IMR-90 (cell line): ENCODE measurements at regions not wholly inside any gene's neighbourhood (a gene's known extent, or its start where the extent isn't known, plus 50 kb on each side); places are given as distances from the start of the nearest gene placed in this dataset.

Experiments used
- ATAC-seq: fragments of 200-7000 bp; cut with Tn5 transposase; 2 replicates; pipeline ENCODE4 v1.9.1; 2020; ENCODE audit warnings: low read depth, mild to moderate bottlenecking, moderate library complexity
- BruUV-seq: library from RNA; stranded (reverse); fragments of 400-500 nt; replicated peaks from 2 replicates; lab custom pipeline; 2021; lab: Mats Ljungman, UMichigan
- CTCF ChIA-PET: fragments of 300-600 bp; formaldehyde crosslinking; extraction: SDS; loops from one replicate; lab custom pipeline; 2021; ENCODE audit warnings: antibody characterized with exemption; lab: Yijun Ruan, JAX
- POLR2A ChIA-PET: fragments of 300-600 bp; sonication (Branson Sonifier 250); formaldehyde crosslinking; loops from one replicate; lab custom pipeline; 2022; ENCODE audit warnings: antibody characterized with exemption; ENCODE audit not compliant: unreplicated experiment; lab: Charles Lee
- DNase-seq: peaks from one replicate; pipeline ENCODE4 v3.0.0; 2013
- H2AFZ ChIP-seq: replicated peaks from 2 replicates; pipeline ENCODE3; 2013; ENCODE audit warnings: low read length, mild to moderate bottlenecking; ENCODE audit not compliant: poor library complexity
- H2AK5ac ChIP-seq: 2 replicates; pipeline ENCODE4 v1.6.1; 2013; ENCODE audit warnings: low read depth, low read length, inconsistent platforms
- H2AK9ac ChIP-seq: replicated peaks from 2 replicates; pipeline ENCODE3; 2013; ENCODE audit warnings: mild to moderate bottlenecking, low read depth, low read length, moderate library complexity; ENCODE audit not compliant: poor library complexity
- H2BK120ac ChIP-seq: 2 replicates; pipeline ENCODE4 v1.6.1; 2013; ENCODE audit warnings: low read depth, low read length, inconsistent platforms
- H2BK15ac ChIP-seq: 3 replicates; pipeline ENCODE4 v1.6.1; 2013; ENCODE audit warnings: low read depth, low read length, inconsistent platforms
- H2BK20ac ChIP-seq: 2 replicates; pipeline ENCODE4 v1.6.1; 2013; ENCODE audit warnings: low read depth, mild to moderate bottlenecking, inconsistent platforms, low read length, moderate library complexity
- H2BK5ac ChIP-seq: 2 replicates; pipeline ENCODE4 v1.6.1; 2013; ENCODE audit warnings: mild to moderate bottlenecking, low read depth, low read length, inconsistent platforms; ENCODE audit not compliant: poor library complexity, severe bottlenecking
- H3K14ac ChIP-seq: replicated peaks from 2 replicates; pipeline ENCODE4 v1.6.1; 2013; ENCODE audit warnings: low read depth, low read length, inconsistent platforms
- H3K18ac ChIP-seq: 2 replicates; pipeline ENCODE4 v1.6.1; 2013; ENCODE audit warnings: low read depth, low read length, control low read depth
- H3K23ac ChIP-seq: 2 replicates; pipeline ENCODE4 v1.6.1; 2013; ENCODE audit warnings: low read depth, low read length, inconsistent platforms
- H3K27ac ChIP-seq: 2 replicates; pipeline ENCODE4 v1.5.1; 2013; ENCODE audit warnings: mild to moderate bottlenecking, control low read depth, low read length; ENCODE audit not compliant: insufficient read depth
- H3K27me3 ChIP-seq: 2 replicates; pipeline ENCODE4 v1.6.1; 2013; ENCODE audit warnings: low read length; ENCODE audit not compliant: control insufficient read depth, insufficient read depth
- H3K36me3 ChIP-seq: 2 replicates; pipeline ENCODE4 v1.6.1; 2013; ENCODE audit warnings: low read length, mixed read lengths; ENCODE audit not compliant: control insufficient read depth, insufficient read depth
- H3K4ac ChIP-seq: 2 replicates; pipeline ENCODE4 v1.6.1; 2013; ENCODE audit warnings: low read depth, low read length, inconsistent platforms
- H3K4me1 ChIP-seq: 2 replicates; pipeline ENCODE4 v1.6.1; 2013; ENCODE audit warnings: low read length, mixed read lengths; ENCODE audit not compliant: control insufficient read depth, insufficient read depth
- H3K4me2 ChIP-seq: 2 replicates; pipeline ENCODE4 v1.6.1; 2013; ENCODE audit warnings: low read depth, mild to moderate bottlenecking, control low read depth, low read length, moderate library complexity
- H3K4me3 ChIP-seq: 2 replicates; pipeline ENCODE4 v1.5.1; 2013; ENCODE audit warnings: low read depth, mild to moderate bottlenecking, control low read depth, low read length, moderate library complexity; ENCODE audit not compliant: insufficient read depth
- H3K56ac ChIP-seq: 2 replicates; pipeline ENCODE4 v1.6.1; 2013; ENCODE audit warnings: low read length, inconsistent platforms; ENCODE audit not compliant: insufficient read depth; ENCODE audit errors: extremely low read depth
- H3K79me1 ChIP-seq, 2 experiments: 2 replicates each; pipeline ENCODE4 v1.6.1; 2013; ENCODE audit warnings: low read length in 2 of 2, inconsistent platforms in 1 of 2, low read depth in 1 of 2
- H3K9ac ChIP-seq: 2 replicates; pipeline ENCODE4 v1.6.1; 2013; ENCODE audit warnings: low read depth, low read length, control low read depth
- H3K9me1 ChIP-seq: 2 replicates; pipeline ENCODE4 v1.6.1; 2013; ENCODE audit warnings: low read length, inconsistent platforms; ENCODE audit not compliant: insufficient read depth
- H3K9me3 ChIP-seq: 2 replicates; pipeline ENCODE4 v1.6.1; 2013; ENCODE audit warnings: low read length; ENCODE audit not compliant: control insufficient read depth, insufficient read depth
- H4K20me1 ChIP-seq: 2 replicates; pipeline ENCODE4 v1.6.1; 2013; ENCODE audit warnings: low read length, inconsistent platforms; ENCODE audit not compliant: insufficient read depth
- H4K5ac ChIP-seq: 2 replicates; pipeline ENCODE4 v1.6.1; 2013; ENCODE audit warnings: mild to moderate bottlenecking, low read depth, low read length, control low read depth
- H4K8ac ChIP-seq, 2 experiments: 2 replicates each; pipeline ENCODE4 v1.6.1; 2013; ENCODE audit warnings: low read depth in 2 of 2, low read length in 2 of 2, control low read depth in 1 of 2, inconsistent platforms in 1 of 2
- H4K91ac ChIP-seq: 2 replicates; pipeline ENCODE4 v1.6.1; 2013; ENCODE audit warnings: low read depth, low read length, inconsistent platforms; ENCODE audit not compliant: insufficient read depth
- MXI1 ChIP-seq: IDR thresholded peaks from 2 replicates; pipeline ENCODE4 v1.6.1; 2012; ENCODE audit warnings: low read depth, mild to moderate bottlenecking, low read length, moderate library complexity, borderline replicate concordance
- RFX5 ChIP-seq: IDR thresholded peaks from 2 replicates; pipeline ENCODE4 v1.8.0; 2012; ENCODE audit warnings: low read depth, mild to moderate bottlenecking, low read length, moderate library complexity
- WGBS, 2 experiments: methylation state at CpG; one replicate each; pipeline versions ENCODE4 v1.1.5 to v1.1.7; 2013; ENCODE audit warnings: missing lambda C conversion rate in 2 of 2; ENCODE audit not compliant: insufficient read length in 1 of 2; ENCODE audit errors: extremely low coverage in 2 of 2; 5-methylcytosine and 5-hydroxymethylcytosine counted together
- dilution Hi-C: fragments of 300-500 bp; cut with HindIII; formaldehyde crosslinking; loops from one replicate; pipeline ENCODE4 v1.14.3; 2018; ENCODE audit warnings: low sequenced_read_pairs; ENCODE audit not compliant: unreplicated experiment
- in situ Hi-C: fragments of 300-500 bp; cut with MboI; formaldehyde crosslinking; loops from 3 replicates; pipeline ENCODE4 v1.14.3; 2019; ENCODE audit warnings: low sequenced_read_pairs, inconsistent platforms, mixed read lengths
- intact Hi-C: fragments of 100-400 bp; cut with micrococcal nuclease; formaldehyde crosslinking; loops from 2 replicates; pipeline ENCODE4 v1.10.0; 2022

DNA sequence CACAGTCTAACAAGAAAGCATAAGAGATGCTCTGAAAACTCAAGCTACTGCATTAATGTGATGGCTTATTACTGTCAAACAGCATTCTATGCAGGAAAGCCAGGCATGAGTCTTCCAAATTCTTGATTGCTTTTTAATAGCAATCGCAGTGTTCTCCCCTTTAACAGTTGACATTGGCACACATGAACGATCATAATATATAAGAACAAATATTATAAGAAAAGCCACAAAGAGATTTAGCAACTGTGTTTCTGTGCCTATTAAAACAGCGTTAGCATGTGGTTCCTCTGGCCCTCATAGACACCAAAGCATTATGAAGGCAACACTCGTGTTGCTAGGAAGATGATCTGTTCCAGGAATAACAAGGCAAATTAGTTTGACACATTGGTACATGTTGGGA is 245.0 kb downstream of the ACKR3 start:
- H3K36me3 ChIP-seq = no peaks in the 10 kb centered on the region
- no peak overlapping the region for H2AK9ac ChIP-seq
- no peak overlapping the region for H3K23ac ChIP-seq
- no peak overlapping the region for H3K14ac ChIP-seq
- no peak overlapping the region for H3K56ac ChIP-seq
- no peak overlapping the region for H2BK15ac ChIP-seq
- DNase-seq (no peak), ATAC-seq (no peak)
- H3K79me1 ChIP-seq = no peaks in the 10 kb centered on the region
- dilution Hi-C loops (no loop called here), in situ Hi-C loops (no loop called here), intact Hi-C loops (no loop called here)
- no peak overlapping the region for H3K9ac ChIP-seq
- H3K4me1 ChIP-seq = no peaks in the 10 kb centered on the region
- H3K4ac ChIP-seq = no peak overlapping the region
- ChIA-PET CTCF (no interaction called here), POLR2A (no interaction called here)
- H3K27ac ChIP-seq = no peak overlapping the region
- H3K18ac ChIP-seq = no peak overlapping the region
- no peak overlapping the region for H3K4me2 ChIP-seq
- no peaks in the 10 kb centered on the region for H4K20me1 ChIP-seq
- no peak overlapping the region for H4K91ac ChIP-seq
- no peak overlapping the region for H2BK20ac ChIP-seq
- H2BK5ac ChIP-seq = no peak overlapping the region
- TF ChIP-seq RFX5 (no peak), MXI1 (no peak)
- no peak overlapping the region for H4K8ac ChIP-seq
- no peaks in the 10 kb centered on the region for H3K9me1 ChIP-seq
- H2AK5ac ChIP-seq = no peak overlapping the region
- no peak overlapping the region for H4K5ac ChIP-seq
- H3K27me3 ChIP-seq = peaks cover 2% of the 10 kb centered on the region; the same call in 1 of the 2 replicates
- no peak overlapping the region for H2AFZ ChIP-seq
- no CpG with 5 or more reads among the region's 4 CpGs for WGBS, 2 experiments
- no peak overlapping the region for H2BK120ac ChIP-seq
- peaks cover 2% of the 10 kb centered on the region for H3K9me3 ChIP-seq
- BruUV-seq = no TSS peak
- H3K4me3 ChIP-seq = no peak overlapping the region
